Vagina (tissue), 2 donors: ENCODE measurements at regions not wholly inside any gene's neighbourhood (a gene's known extent, or its start where the extent isn't known, plus 50 kb on each side); places are given as distances from the start of the nearest gene placed in this dataset.

Source experiments
- CTCF ChIP-seq, 3 experiments: fragments of 450-650 bp in 2 of 3; fragments of 200-600 bp in 1 of 3; sonication (generic) in 1 of 3; IDR thresholded peaks; one replicate each; pipeline ENCODE4 v1.5.1; 2017 to 2019; ENCODE audit warnings: antibody characterized with exemption in 3 of 3, mild to moderate bottlenecking in 2 of 3, moderate library complexity in 2 of 3
- POLR2AphosphoS5 ChIP-seq, 2 donors: sonication (generic); formaldehyde crosslinking; IDR thresholded peaks; one replicate each; pipeline ENCODE4 v1.9.0; 2017; ENCODE audit warnings: antibody characterized with exemption in 2 of 2, mild to moderate bottlenecking in 2 of 2, low read depth in 1 of 2; ENCODE audit not compliant: insufficient read depth in 1 of 2

GRCh38 chr20:11128721-11129120 is 454.9 kb upstream of the JAG1 start:
- no peak for TF ChIP-seq CTCF (IDR thresholded peaks at IDR 0.05)
- TF ChIP-seq POLR2AphosphoS5 (IDR thresholded peaks at IDR 0.05; ENCODE audit: insufficient read depth in 1 of 2, low read depth in 1 of 2) = no peak
